ENCODE measurements at regions not wholly inside any gene's neighbourhood (a gene's known extent, or its start where the extent isn't known, plus 50 kb on each side); places are given as distances from the start of the nearest gene placed in this dataset.

GRCh38 chr2:208643145-208643544 is 236.6 kb downstream of the PTH2R start:
- TF ChIP-seq CREB1 (CRISPR knock-in tag; IDR thresholded peaks at IDR 0.05; ENCODE audit: low read depth) (no peak), CTCF (conservative IDR thresholded peaks at IDR 0.05; ENCODE audit: low read depth in 2 of 2) (no peak), POLR2AphosphoS5 (IDR thresholded peaks at IDR 0.05; ENCODE audit: low read depth) (no peak), EZH2phosphoT487 (IDR thresholded peaks at IDR 0.05; ENCODE audit: unreplicated experiment) (no peak), EZH2 (IDR thresholded peaks at IDR 0.05; ENCODE audit: low read depth, unreplicated experiment) (no peak), ZNF114 (CRISPR knock-in tag; IDR thresholded peaks at IDR 0.05) (no peak), NANOG (IDR thresholded peaks at IDR 0.05; ENCODE audit: borderline replicate concordance) (no peak), REST (IDR thresholded peaks at IDR 0.05; ENCODE audit: unreplicated experiment) (no peak), STAT1 (IDR thresholded peaks at IDR 0.05; ENCODE audit: unreplicated experiment) (no peak), ZNF331 (CRISPR knock-in tag; IDR thresholded peaks at IDR 0.05; ENCODE audit: low read depth) (no peak)
